Glomerular endothelial cell (primary cell): ENCODE measurements at regions not wholly inside any gene's neighbourhood (a gene's known extent, or its start where the extent isn't known, plus 50 kb on each side); places are given as distances from the start of the nearest gene placed in this dataset.

ENCODE experiments used
- DNase-seq: peaks from one replicate; pipeline ENCODE4 v3.0.0-alpha.2; 2011; ENCODE audit warnings: low read depth, low spot score; ENCODE audit errors: extremely low read depth

GRCh38 chr12:29990971-29991370 lies 207.2 kb upstream of the TMTC1 start:
- DNase-seq: no peak

GRCh38 chr12:29983851-29984250 lies 200.1 kb upstream of the TMTC1 start:
- no peak for DNase-seq

DNA sequence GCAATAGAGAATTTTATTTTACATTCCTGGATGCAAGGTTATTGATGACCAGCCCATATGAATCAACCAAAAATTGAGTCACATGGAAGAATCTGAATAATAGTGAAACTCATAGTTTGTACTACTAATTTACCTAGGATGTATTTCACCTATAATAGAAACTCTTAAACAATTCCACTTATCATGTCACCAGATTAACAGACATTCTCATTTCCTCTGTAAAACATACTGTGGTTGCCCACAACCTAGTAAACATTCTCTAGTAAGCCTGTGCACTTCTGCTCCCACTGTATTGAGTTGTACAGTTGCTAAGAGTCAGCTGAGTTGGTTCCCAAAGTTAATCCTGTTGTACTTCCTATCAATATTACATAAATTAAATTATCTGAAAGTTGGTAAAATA lies 196.6 kb upstream of the TMTC1 start:
- DNase-seq: no peak

- no peak for DNase-seq
These were observed 187.7 kb upstream of the TMTC1 start for GRCh38 chr12:29971446-29971845.

- DNase-seq: peak; percentile 57
These were observed 186.8 kb upstream of the TMTC1 start for GRCh38 chr12:29970501-29970900.

DNA sequence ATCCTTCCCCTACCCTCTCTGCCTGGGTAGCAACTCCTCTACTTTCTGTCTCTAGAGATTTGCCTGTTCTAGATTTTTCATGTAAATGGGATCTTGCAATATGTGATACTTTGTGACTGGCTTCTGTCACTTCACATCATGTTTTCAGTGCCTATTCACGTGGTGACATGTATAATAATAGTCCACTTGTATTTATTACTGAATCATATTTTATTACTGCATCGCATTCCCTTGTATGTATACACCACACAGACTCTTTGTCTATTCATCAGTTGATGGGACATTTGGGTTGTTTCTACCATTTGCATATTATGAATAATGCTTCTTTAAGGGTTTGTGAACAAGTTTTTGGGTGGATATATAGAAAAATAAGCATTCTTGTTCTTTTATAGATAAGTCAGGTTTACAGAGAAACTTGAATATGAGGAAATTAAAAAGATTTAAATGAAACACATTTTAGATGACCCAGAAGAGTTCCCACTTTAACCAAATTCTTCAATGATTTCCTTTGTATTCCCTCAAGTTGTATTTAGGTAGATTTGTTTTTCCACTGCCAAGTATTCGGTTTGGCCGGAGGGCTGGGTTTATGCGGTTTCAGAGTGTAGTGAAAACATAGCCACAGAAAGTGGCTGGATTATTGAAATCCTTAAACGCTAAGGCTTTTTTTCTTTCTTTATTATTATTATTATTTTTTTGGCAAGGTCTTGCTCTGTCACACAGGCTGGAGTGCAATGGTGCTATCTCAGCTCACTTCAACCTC lies 178.7 kb upstream of the TMTC1 start:
- no peak for DNase-seq

GRCh38 chr12:29961231-29961630 lies 177.5 kb upstream of the TMTC1 start:
- DNase-seq: no peak

DNA sequence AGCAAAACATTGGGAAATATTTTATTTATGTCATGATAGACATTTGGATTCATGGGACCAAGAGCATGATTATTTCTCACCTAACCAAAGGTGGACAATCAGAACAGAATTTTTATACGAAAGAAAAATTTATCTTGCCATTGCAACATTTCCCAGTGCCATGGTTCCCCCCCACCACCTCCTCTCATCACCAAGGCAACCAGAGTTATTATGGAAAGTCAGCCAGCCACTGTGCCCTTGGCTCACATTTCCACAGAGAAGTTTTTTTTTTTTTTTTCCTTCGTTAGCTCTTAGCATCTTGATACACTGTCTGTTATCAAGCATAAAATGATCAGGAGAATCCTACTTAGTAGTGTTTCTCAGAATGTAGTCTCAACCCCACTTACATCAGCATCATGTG lies 176.4 kb upstream of the TMTC1 start:
- no peak for DNase-seq

DNA sequence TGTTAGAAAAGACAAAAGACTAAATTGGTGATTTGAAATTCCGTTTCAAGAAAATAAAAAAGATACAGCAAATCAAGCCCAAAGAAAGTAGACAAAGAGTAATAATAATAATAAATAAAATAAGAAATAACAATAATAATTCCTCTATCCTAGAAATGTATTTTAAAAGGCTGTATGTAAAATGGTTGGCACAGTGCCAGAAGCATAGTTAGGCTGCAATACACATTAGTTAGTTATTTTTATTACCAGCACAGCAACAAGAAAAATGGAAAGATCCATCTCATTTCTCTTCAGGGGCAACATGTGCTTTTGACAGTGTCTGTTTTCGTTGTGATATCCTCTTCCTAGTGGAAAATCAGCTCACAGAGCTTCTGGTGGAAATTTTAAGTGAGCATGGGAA lies 174.1 kb upstream of the TMTC1 start:
- DNase-seq: no peak

GRCh38 chr12:29945904-29946303 lies 162.2 kb upstream of the TMTC1 start:
- no peak for DNase-seq

GRCh38 chr12:29944269-29945000 lies 160.7 kb upstream of the TMTC1 start:
- no peak for DNase-seq

DNA sequence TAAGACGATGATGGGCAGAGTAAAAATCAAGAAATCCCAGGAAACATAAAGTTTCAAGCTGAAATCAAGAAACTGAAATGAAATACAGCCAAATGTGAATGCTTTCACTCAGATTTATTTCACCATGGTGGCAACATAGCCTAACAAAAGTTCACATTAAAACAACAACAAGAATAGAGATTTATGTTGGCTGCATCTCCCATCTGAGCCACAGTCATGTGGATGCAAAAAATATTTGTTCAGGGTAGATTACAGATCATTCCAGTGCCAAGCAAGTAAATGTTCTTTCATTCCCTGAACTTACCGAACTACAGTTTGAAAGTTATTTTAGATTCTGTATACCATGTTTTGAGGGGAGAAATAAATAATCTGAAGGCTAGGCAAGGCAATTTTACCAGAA lies 159.9 kb upstream of the TMTC1 start:
- DNase-seq: no peak

- no peak for DNase-seq
These were observed 157.1 kb upstream of the TMTC1 start for GRCh38 chr12:29940811-29941210.

DNA sequence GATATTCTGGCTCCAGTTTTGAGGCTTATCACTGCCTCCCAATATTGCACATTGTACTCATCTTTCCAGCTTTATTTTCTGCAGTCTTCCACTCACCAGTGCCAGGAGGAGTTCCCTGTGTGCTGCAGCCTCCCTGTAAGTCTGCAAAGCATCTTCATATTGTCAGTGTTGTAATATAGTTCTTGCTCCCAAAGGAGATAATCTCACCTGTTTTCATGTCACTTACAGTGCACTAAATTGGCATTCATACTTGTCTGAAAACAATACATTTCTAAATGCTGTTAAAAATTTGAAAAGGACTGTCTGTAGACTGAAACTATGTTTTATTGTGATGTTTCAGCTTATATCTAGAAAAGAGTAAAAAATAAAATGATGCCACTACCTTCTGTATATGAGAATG lies 146.8 kb upstream of the TMTC1 start:
- DNase-seq: no peak

GRCh38 chr12:29929295-29929694 lies 145.6 kb upstream of the TMTC1 start:
- no peak for DNase-seq

DNA sequence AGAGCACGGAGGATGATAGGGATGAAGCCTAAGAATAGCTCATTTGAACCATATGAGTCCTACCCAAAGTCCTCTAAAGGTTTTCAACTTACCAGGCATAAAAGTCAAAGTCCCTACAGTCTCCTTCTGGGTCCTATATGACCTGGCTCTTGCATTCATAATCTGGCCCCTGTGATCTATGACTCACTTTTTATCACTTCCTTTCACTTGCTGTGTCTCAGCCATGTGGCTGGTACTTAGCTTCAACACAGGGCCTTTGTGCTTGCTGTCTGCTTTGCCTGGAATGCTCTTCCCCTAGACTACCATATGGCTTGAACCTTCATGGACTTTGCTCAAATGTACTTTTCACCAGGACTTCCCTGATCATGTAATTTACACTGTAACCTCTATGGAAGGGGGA lies 137.6 kb upstream of the TMTC1 start:
- peak; percentile 54 for DNase-seq

DNA sequence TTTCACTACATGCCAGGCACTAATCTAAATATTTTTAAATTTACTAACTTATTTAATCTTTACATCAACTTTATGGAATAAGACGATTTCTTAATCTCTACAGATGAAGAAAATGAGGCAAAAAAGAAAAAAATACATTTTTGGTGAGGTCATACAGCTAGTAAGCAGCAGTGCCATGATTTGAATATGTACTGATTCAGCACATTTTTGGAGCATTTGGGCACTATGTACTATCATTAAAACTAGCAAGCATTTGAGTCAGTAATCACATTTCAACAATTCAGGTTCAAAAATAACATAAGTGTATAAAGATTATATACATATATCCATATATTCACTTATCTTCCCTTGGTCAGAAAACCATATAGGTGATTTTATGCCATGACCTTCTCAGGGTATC lies 124.4 kb upstream of the TMTC1 start:
- no peak for DNase-seq

DNA sequence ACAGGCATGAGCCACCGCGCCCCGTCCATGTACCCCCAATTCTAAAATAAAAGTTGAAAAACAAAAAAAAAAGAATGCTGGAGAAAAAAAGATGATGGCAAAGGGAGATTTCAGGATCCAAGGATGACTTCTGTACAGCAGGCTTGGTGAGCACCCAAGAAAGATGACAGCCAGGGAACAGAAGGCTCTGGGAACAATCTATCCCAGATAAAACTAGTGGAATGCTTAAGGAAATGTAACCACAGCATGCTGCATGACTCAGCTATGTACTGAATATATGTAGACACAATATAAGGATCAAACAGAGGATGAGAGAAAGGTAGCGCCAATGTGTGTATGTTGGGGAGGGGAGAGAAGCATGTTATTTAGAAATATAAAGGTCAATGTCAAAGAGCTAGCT lies 123.7 kb upstream of the TMTC1 start:
- no peak for DNase-seq

DNA sequence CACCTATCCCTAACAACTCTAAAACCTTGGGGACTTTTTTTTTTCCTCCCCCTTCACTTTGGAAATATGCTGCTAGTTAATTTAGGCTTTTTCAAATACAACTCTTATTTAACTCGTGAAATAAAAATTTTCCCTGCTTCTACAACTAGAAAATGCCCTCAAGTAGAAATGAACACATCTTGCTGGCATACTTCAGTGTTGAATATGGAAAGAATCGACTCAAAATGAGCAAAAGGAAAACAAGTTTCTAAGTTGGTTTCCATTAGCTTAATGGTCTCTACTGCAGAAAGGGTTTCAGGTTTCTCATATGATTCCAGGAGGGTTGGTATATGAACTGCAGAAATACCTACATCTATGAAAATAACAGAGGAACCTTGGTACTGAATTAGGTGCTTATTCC lies 118.3 kb upstream of the TMTC1 start:
- no peak for DNase-seq

- no peak for DNase-seq
These were observed 117.8 kb upstream of the TMTC1 start for GRCh38 chr12:29901585-29901984.

GRCh38 chr12:29899212-29899931 lies 115.6 kb upstream of the TMTC1 start:
- DNase-seq: no peak

- DNase-seq: no peak
These were observed 112.2 kb upstream of the TMTC1 start for GRCh38 chr12:29895966-29896365.
